ENCODE measurements at regions not wholly inside any gene's neighbourhood (a gene's known extent, or its start where the extent isn't known, plus 50 kb on each side); places are given as distances from the start of the nearest gene placed in this dataset.

DNA sequence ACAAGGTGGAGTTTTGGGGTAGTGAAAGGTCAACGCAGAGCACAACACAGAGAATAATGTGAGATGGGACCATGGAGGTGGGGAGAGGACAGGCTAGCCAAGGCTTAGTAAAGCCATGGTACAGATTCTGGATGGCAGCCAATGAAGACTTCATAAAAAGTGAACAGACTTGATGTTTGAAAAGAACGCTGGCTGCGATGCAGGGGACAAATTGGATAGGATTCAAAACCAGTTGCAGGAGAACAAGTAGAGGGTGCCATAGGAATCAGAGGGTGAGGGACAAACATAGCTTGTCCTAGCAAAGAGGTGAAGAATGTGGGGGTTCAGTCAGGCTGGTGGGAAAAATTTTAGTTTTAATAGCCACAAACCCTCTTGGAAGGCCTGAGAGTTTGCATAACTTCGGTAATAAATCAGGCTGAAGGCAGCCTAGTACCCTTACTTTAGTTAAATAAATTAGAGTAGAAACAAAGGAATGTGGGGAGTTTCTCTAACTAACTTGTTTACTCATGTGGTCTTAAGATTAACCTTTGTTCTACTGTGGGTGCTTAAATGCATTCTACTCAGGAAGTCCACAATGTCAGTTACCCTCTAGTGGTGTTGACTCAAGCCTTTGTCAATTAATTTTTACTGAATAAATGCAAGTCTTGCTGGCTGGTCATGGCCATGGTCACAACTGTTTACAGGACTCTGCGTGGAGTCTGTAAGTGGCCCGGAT lies 216.4 kb downstream of the C6orf118 start:
- Histone ChIP-seq H3K27ac (ENCODE audit: low read depth, low read length) (no peak overlapping the region), H3K9me3 (ENCODE audit: control insufficient read depth in 1 of 2, low read length in 2 of 2) (peaks cover 8 to 18% of the 10 kb centered on the region in 2 donors), H3K4me3 (ENCODE audit: low read depth in 1 of 2, low read length in 2 of 2) (no peak overlapping the region), H3K27me3 (ENCODE audit: control insufficient read depth in 1 of 2, insufficient read depth in 2 of 2, low read length in 2 of 2) (no peaks in the 10 kb centered on the region), H3K4me1 (ENCODE audit: control insufficient read depth in 1 of 2, insufficient read depth in 2 of 2, low read length in 2 of 2) (no peaks in the 10 kb centered on the region), H3K36me3 (ENCODE audit: control insufficient read depth in 1 of 2, insufficient read depth in 2 of 2, low read length in 2 of 2) (no peaks in the 10 kb centered on the region), H3K9ac (ENCODE audit: low read depth in 1 of 2, low read length in 2 of 2) (no peak overlapping the region)

DNA sequence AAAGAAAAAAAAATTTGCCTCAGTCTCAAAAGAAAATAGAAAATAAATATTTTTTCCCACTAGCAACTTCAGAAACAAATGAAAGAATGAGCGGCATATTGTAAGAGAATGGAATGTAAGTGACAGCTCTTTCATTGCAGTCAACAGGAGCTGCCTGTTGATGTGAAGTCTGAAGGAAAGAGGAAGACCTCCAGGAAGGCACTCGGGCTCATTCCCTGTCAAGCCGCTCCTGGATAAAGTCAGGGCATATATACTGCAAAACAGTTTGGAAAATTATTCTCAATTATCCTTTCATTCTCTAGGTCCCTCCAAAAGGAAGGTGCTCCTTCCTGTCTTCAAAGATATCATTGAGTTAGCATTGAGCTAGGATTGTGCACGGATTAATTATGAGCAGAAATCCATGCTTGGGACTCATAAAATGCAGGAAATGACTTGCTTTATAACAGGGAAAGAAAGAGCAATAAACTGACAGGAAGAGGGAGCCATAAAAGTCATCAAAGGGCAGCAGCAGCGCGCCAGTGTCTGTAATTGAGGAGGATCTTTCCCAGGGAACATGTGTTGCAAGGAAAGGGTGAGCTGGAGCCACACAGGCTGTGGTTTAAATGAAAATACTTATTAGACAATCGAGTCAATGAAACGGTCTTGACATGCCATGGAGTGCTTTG lies 218.2 kb downstream of the C6orf118 start:
- Histone ChIP-seq H3K4me1 (ENCODE audit: control insufficient read depth in 1 of 2, insufficient read depth in 2 of 2, low read length in 2 of 2) (no peaks in the 10 kb centered on the region), H3K9me3 (ENCODE audit: control insufficient read depth in 1 of 2, low read length in 2 of 2) (peaks cover 4 to 13% of the 10 kb centered on the region in 2 donors), H3K9ac (ENCODE audit: low read depth in 1 of 2, low read length in 2 of 2) (no peak overlapping the region), H3K36me3 (ENCODE audit: control insufficient read depth in 1 of 2, insufficient read depth in 2 of 2, low read length in 2 of 2) (no peaks in the 10 kb centered on the region), H3K27ac (ENCODE audit: low read depth, low read length) (no peak overlapping the region), H3K27me3 (ENCODE audit: control insufficient read depth in 1 of 2, insufficient read depth in 2 of 2, low read length in 2 of 2) (no peaks in the 10 kb centered on the region), H3K4me3 (ENCODE audit: low read depth in 1 of 2, low read length in 2 of 2) (no peak overlapping the region)

DNA sequence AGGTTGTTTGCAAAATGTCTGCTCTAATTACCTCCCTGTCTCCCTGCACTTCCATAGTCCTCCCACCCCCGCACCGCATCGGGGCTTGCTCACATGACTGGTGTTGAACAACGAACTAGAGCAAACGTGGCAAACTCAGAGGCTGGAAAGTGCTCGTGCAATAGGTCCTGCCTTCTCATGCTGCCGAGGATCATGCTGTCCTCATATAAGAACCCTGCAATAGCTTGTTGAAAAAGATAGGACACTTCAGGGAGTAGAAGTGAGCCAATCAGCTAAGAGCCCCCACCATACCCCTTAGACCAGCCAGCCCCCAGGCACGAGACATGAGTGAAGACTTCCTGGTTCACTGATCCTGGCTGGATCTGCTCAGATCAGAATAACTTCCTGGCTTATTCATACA lies 219.2 kb downstream of the C6orf118 start:
- Histone ChIP-seq H3K9me3 (ENCODE audit: control insufficient read depth in 1 of 2, low read length in 2 of 2) (peaks cover 4 to 13% of the 10 kb centered on the region in 2 donors), H3K27me3 (ENCODE audit: control insufficient read depth in 1 of 2, insufficient read depth in 2 of 2, low read length in 2 of 2) (no peaks in the 10 kb centered on the region), H3K4me3 (ENCODE audit: low read depth in 1 of 2, low read length in 2 of 2) (no peak overlapping the region), H3K4me1 (ENCODE audit: control insufficient read depth in 1 of 2, insufficient read depth in 2 of 2, low read length in 2 of 2) (no peaks in the 10 kb centered on the region), H3K36me3 (ENCODE audit: control insufficient read depth in 1 of 2, insufficient read depth in 2 of 2, low read length in 2 of 2) (no peaks in the 10 kb centered on the region), H3K9ac (ENCODE audit: low read depth in 1 of 2, low read length in 2 of 2) (no peak overlapping the region), H3K27ac (ENCODE audit: low read depth, low read length) (no peak overlapping the region)

DNA sequence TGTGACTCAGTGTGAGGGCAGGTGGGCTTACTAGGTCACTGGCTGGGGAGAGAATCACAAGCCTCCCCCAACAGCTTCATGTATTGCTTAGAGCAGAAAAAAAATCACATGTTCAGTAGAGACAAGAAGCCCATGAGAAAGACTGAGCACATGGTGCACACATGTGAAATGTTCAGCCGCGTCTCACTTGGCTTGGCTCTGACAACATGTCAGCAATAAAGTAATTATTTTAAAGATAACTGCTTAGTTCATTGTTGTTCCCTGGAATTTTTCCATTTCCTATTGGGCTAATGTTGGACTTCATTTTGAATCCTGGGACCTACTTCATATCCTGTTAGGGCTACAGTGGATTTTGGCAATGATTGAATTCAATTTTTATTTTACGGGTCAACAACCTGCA lies 222.6 kb downstream of the C6orf118 start:
- no peaks in the 10 kb centered on the region for H3K27me3 ChIP-seq (ENCODE audit: control insufficient read depth in 1 of 2, insufficient read depth in 2 of 2, low read length in 2 of 2)
- no peak overlapping the region for H3K9ac ChIP-seq (ENCODE audit: low read depth in 1 of 2, low read length in 2 of 2)
- H3K9me3 ChIP-seq (ENCODE audit: control insufficient read depth in 1 of 2, low read length in 2 of 2) = peaks cover 4 to 10% of the 10 kb centered on the region in 2 donors
- no peaks in the 10 kb centered on the region for H3K36me3 ChIP-seq (ENCODE audit: control insufficient read depth in 1 of 2, insufficient read depth in 2 of 2, low read length in 2 of 2)
- H3K4me3 ChIP-seq (ENCODE audit: low read depth in 1 of 2, low read length in 2 of 2) = no peak overlapping the region
- H3K4me1 ChIP-seq (ENCODE audit: control insufficient read depth in 1 of 2, insufficient read depth in 2 of 2, low read length in 2 of 2) = no peaks in the 10 kb centered on the region
- no peak overlapping the region for H3K27ac ChIP-seq (ENCODE audit: low read depth, low read length)

DNA sequence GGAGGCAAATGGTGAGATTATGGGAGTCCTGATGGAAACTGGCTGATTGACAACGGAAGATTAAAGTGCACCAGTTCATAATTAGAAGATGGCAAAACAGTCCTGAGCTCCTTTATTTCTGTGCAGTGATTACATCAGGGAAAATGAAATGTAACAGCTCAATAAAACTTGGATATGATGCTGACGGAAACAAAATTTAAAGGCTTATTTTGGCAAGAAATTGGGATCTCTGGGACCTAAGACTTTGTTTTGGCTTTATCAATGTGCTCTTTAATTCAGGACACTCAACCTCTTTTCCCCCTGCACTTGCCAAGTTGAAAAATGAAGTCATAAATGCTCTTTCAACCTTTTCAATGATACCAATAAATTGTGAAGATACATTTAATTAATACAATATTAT lies 226.8 kb downstream of the C6orf118 start:
- Histone ChIP-seq H3K9me3 (ENCODE audit: control insufficient read depth in 1 of 2, low read length in 2 of 2) (peaks cover 0 to 8% of the 10 kb centered on the region in 2 donors), H3K9ac (ENCODE audit: low read depth in 1 of 2, low read length in 2 of 2) (no peak overlapping the region), H3K36me3 (ENCODE audit: control insufficient read depth in 1 of 2, insufficient read depth in 2 of 2, low read length in 2 of 2) (no peaks in the 10 kb centered on the region), H3K27me3 (ENCODE audit: control insufficient read depth in 1 of 2, insufficient read depth in 2 of 2, low read length in 2 of 2) (no peaks in the 10 kb centered on the region), H3K4me3 (ENCODE audit: low read depth in 1 of 2, low read length in 2 of 2) (no peak overlapping the region), H3K4me1 (ENCODE audit: control insufficient read depth in 1 of 2, insufficient read depth in 2 of 2, low read length in 2 of 2) (no peaks in the 10 kb centered on the region), H3K27ac (ENCODE audit: low read depth, low read length) (no peak overlapping the region)

DNA sequence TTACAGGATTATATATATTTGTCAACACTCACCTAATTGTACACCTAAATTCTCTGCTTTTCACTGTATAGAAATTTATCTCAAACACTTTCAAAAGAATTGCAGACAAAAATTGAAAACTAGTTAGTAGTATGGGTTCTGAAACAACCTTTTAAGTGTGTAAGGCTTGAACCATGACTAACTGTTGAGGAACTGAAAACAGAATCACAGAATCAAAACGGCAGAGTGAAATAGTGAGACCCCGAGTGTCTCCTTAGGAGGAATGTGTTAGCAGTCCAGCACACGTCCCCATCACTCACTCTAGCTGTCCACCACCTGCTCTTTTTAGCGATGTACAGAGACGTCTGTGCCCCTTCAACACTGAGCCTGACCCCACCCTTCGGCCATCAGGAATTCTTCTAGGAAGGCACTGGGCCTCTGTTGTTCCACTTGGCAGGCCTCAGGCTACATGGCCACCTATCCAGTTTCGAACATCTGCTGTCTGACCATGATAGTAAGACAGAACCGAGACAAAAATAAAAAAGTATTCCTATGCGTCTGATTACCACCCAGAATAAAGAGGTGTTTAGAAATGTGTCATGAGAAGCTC lies 227.4 kb downstream of the C6orf118 start:
- Histone ChIP-seq H3K4me3 (ENCODE audit: low read depth in 1 of 2, low read length in 2 of 2) (no peak overlapping the region), H3K4me1 (ENCODE audit: control insufficient read depth in 1 of 2, insufficient read depth in 2 of 2, low read length in 2 of 2) (no peaks in the 10 kb centered on the region), H3K27me3 (ENCODE audit: control insufficient read depth in 1 of 2, insufficient read depth in 2 of 2, low read length in 2 of 2) (no peaks in the 10 kb centered on the region), H3K36me3 (ENCODE audit: control insufficient read depth in 1 of 2, insufficient read depth in 2 of 2, low read length in 2 of 2) (no peaks in the 10 kb centered on the region), H3K9ac (ENCODE audit: low read depth in 1 of 2, low read length in 2 of 2) (no peak overlapping the region), H3K9me3 (ENCODE audit: control insufficient read depth in 1 of 2, low read length in 2 of 2) (peaks cover 0 to 8% of the 10 kb centered on the region in 2 donors), H3K27ac (ENCODE audit: low read depth, low read length) (no peak overlapping the region)

DNA sequence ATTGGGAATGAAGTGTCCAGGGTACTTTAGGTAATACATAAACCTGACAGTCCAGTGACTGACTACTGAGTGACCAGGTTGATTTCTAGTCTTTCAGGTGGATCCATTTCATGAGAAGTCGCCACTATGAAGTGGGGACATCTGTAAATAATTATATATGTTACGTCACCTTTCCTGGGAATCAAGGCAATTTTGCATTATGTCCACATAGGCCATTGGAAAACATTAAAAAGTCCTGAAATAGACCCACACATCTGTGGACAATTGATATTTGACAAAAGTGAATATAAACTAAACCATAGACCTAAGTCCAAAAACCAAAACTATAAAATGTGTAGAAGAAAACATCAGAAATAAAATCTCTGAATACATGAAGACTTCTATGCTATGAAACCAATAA lies 231.5 kb downstream of the C6orf118 start:
- Histone ChIP-seq H3K27ac (ENCODE audit: low read depth, low read length) (no peak overlapping the region), H3K9ac (ENCODE audit: low read depth in 1 of 2, low read length in 2 of 2) (no peak overlapping the region), H3K9me3 (ENCODE audit: control insufficient read depth in 1 of 2, low read length in 2 of 2) (peaks cover 3 to 8% of the 10 kb centered on the region in 2 donors), H3K4me3 (ENCODE audit: low read depth in 1 of 2, low read length in 2 of 2) (no peak overlapping the region), H3K27me3 (ENCODE audit: control insufficient read depth in 1 of 2, insufficient read depth in 2 of 2, low read length in 2 of 2) (no peaks in the 10 kb centered on the region), H3K4me1 (ENCODE audit: control insufficient read depth in 1 of 2, insufficient read depth in 2 of 2, low read length in 2 of 2) (no peaks in the 10 kb centered on the region), H3K36me3 (ENCODE audit: control insufficient read depth in 1 of 2, insufficient read depth in 2 of 2, low read length in 2 of 2) (no peaks in the 10 kb centered on the region)

DNA sequence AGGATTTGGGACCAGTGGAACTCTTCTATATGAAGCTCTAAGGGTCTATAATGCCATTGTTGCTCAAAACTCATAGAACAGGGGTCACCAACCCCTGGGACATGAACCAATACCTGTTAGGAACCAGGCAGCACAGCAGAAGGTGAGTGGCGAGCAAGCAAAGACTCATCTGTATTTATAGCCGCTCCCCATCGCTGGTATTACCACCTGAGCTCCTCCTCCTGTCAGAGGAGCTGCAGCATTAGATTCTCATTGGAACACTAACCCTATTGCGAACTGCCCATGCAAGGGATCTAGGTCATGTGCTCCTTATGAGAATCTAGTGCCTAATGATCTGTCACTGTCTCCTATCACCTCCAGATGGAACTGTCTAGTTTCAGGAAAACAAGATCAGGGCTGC lies 237.5 kb downstream of the C6orf118 start:
- no peak overlapping the region for H3K4me3 ChIP-seq (ENCODE audit: low read depth in 1 of 2, low read length in 2 of 2)
- no peaks in the 10 kb centered on the region for H3K36me3 ChIP-seq (ENCODE audit: control insufficient read depth in 1 of 2, insufficient read depth in 2 of 2, low read length in 2 of 2)
- no peak overlapping the region for H3K9ac ChIP-seq (ENCODE audit: low read depth in 1 of 2, low read length in 2 of 2)
- no peak overlapping the region for H3K27ac ChIP-seq (ENCODE audit: low read depth, low read length)
- no peaks in the 10 kb centered on the region for H3K27me3 ChIP-seq (ENCODE audit: control insufficient read depth in 1 of 2, insufficient read depth in 2 of 2, low read length in 2 of 2)
- no peaks in the 10 kb centered on the region for H3K4me1 ChIP-seq (ENCODE audit: control insufficient read depth in 1 of 2, insufficient read depth in 2 of 2, low read length in 2 of 2)
- H3K9me3 ChIP-seq (ENCODE audit: control insufficient read depth in 1 of 2, low read length in 2 of 2) = peaks cover 0 to 3% of the 10 kb centered on the region in 2 donors

DNA sequence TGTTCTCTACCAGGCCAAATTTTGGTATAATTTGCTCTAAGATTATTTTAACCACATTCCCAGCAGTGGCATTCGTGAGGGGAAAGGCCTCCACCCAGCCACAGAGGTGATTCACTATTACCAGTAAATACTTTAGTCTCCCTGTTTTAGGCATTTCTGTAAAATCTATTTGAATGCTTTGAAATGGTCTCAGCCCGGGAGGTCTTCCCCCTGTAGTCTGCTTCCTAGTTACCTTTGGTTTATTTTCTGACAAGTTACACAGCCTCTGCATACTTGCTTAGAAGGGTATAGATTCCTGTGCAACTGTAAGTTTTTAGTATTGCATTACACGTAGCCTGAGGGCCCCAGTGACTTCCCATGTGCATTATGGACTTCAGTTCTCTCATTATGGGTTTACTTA lies 248.7 kb downstream of the C6orf118 start:
- H3K4me1 ChIP-seq (ENCODE audit: control insufficient read depth in 1 of 2, insufficient read depth in 2 of 2, low read length in 2 of 2) = no peaks in the 10 kb centered on the region
- H3K9me3 ChIP-seq (ENCODE audit: control insufficient read depth in 1 of 2, low read length in 2 of 2) = peaks cover 6 to 8% of the 10 kb centered on the region in 2 donors
- H3K4me3 ChIP-seq (ENCODE audit: low read depth in 1 of 2, low read length in 2 of 2) = no peak overlapping the region
- no peaks in the 10 kb centered on the region for H3K27me3 ChIP-seq (ENCODE audit: control insufficient read depth in 1 of 2, insufficient read depth in 2 of 2, low read length in 2 of 2)
- H3K9ac ChIP-seq (ENCODE audit: low read depth in 1 of 2, low read length in 2 of 2) = no peak overlapping the region
- H3K27ac ChIP-seq (ENCODE audit: low read depth, low read length) = no peak overlapping the region
- H3K36me3 ChIP-seq (ENCODE audit: control insufficient read depth in 1 of 2, insufficient read depth in 2 of 2, low read length in 2 of 2) = no peaks in the 10 kb centered on the region

DNA sequence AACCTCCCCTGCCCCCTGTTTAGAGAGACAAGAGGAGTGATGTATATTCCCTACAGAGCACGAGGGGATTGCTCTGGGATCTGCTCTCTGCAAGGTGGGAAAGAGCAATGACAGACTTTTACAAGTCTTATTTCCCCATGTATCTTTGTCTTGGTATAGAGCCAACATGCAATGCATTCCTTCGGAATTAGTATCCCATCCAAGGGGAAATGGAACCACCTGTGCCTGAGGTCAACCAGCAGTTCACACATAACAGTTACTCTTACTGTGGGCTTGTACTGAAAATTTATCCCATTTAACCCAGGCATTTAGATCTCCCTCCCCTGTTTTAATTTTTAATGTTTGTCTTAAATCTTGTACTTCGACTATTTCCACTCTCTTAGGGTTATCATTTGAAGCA lies 250.4 kb downstream of the C6orf118 start:
- Histone ChIP-seq H3K4me1 (ENCODE audit: control insufficient read depth in 1 of 2, insufficient read depth in 2 of 2, low read length in 2 of 2) (no peaks in the 10 kb centered on the region), H3K36me3 (ENCODE audit: control insufficient read depth in 1 of 2, insufficient read depth in 2 of 2, low read length in 2 of 2) (no peaks in the 10 kb centered on the region), H3K27ac (ENCODE audit: low read depth, low read length) (no peak overlapping the region), H3K27me3 (ENCODE audit: control insufficient read depth in 1 of 2, insufficient read depth in 2 of 2, low read length in 2 of 2) (no peaks in the 10 kb centered on the region), H3K9ac (ENCODE audit: low read depth in 1 of 2, low read length in 2 of 2) (no peak overlapping the region), H3K4me3 (ENCODE audit: low read depth in 1 of 2, low read length in 2 of 2) (no peak overlapping the region), H3K9me3 (ENCODE audit: control insufficient read depth in 1 of 2, low read length in 2 of 2) (peaks cover 0 to 6% of the 10 kb centered on the region in 2 donors)
